Astrocyte (in vitro differentiated cells and primary cell): ENCODE measurements at regions not wholly inside any gene's neighbourhood (a gene's known extent, or its start where the extent isn't known, plus 50 kb on each side); places are given as distances from the start of the nearest gene placed in this dataset.

Source experiments
- DNase-seq: peaks from one replicate; pipeline ENCODE4 v3.0.0-alpha.2; 2010; ENCODE audit warnings: low read depth
- FAIRE-seq: peaks from 2 replicates; lab custom pipeline; 2011; peaks lifted over from hg19 to GRCh38; lab: Jason Lieb, UNC
- H2AFZ ChIP-seq: 2 replicates; pipeline ENCODE4 v1.6.0; 2012; ENCODE audit warnings: low read depth, low read length, inconsistent platforms
- H3K27ac ChIP-seq: 2 replicates; pipeline ENCODE4 v1.5.1; 2011; ENCODE audit warnings: low read depth, low read length, inconsistent platforms
- H3K27me3 ChIP-seq: 2 replicates; pipeline ENCODE4 v1.6.0; 2011; ENCODE audit warnings: low read length, inconsistent platforms; ENCODE audit not compliant: insufficient read depth
- H3K36me3 ChIP-seq: 2 replicates; pipeline ENCODE4 v1.5.1; 2011; ENCODE audit warnings: low read length, inconsistent platforms; ENCODE audit not compliant: insufficient read depth
- H3K4me1 ChIP-seq: 2 replicates; pipeline ENCODE4 v1.5.1; 2011; ENCODE audit warnings: low read length, inconsistent platforms; ENCODE audit not compliant: insufficient read depth
- H3K4me2 ChIP-seq: 2 replicates; pipeline ENCODE4 v1.6.0; 2012; ENCODE audit warnings: low read length, inconsistent platforms
- H3K4me3 ChIP-seq: 2 replicates; pipeline ENCODE4 v1.5.1; 2011; ENCODE audit warnings: low read depth, mild to moderate bottlenecking, low read length, inconsistent platforms; ENCODE audit not compliant: insufficient read depth
- H3K79me2 ChIP-seq: 2 replicates; pipeline ENCODE4 v1.6.0; 2012; ENCODE audit warnings: mild to moderate bottlenecking, low read length, inconsistent platforms; ENCODE audit not compliant: insufficient read depth
- H3K9ac ChIP-seq: 2 replicates; pipeline ENCODE4 v1.6.0; 2012; ENCODE audit warnings: mild to moderate bottlenecking, low read length, inconsistent platforms
- H3K9me3 ChIP-seq: 2 replicates; pipeline ENCODE4 v1.5.1; 2012; ENCODE audit warnings: low read depth, mild to moderate bottlenecking, low read length, inconsistent platforms; ENCODE audit not compliant: insufficient read depth
- H4K20me1 ChIP-seq: 2 replicates; pipeline ENCODE4 v1.6.0; 2012; ENCODE audit warnings: low read length, inconsistent platforms; ENCODE audit not compliant: insufficient read depth
- H3K27ac Mint-ChIP-seq: one replicate; pipeline ENCODE4 v1.8.0; 2021; ENCODE audit warnings: mild to moderate bottlenecking, mixed read lengths; ENCODE audit not compliant: unreplicated experiment
- H3K27me3 Mint-ChIP-seq: one replicate; pipeline ENCODE4 v1.8.0; 2021; ENCODE audit warnings: low read depth, mixed read lengths; ENCODE audit not compliant: unreplicated experiment
- H3K36me3 Mint-ChIP-seq: one replicate; pipeline ENCODE4 v1.8.0; 2021; ENCODE audit warnings: low read depth, mixed read lengths; ENCODE audit not compliant: unreplicated experiment
- H3K4me1 Mint-ChIP-seq: one replicate; pipeline ENCODE4 v1.8.0; 2021; ENCODE audit warnings: low read depth, mixed read lengths; ENCODE audit not compliant: unreplicated experiment
- H3K4me3 Mint-ChIP-seq: one replicate; pipeline ENCODE4 v1.8.0; 2021; ENCODE audit warnings: mild to moderate bottlenecking, moderate library complexity, mixed read lengths; ENCODE audit not compliant: unreplicated experiment
- H3K9me3 Mint-ChIP-seq: one replicate; pipeline ENCODE4 v1.8.0; 2021; ENCODE audit warnings: mild to moderate bottlenecking, mixed read lengths; ENCODE audit not compliant: unreplicated experiment
- EZH2 ChIP-seq: IDR thresholded peaks from 2 replicates; pipeline ENCODE4 v1.6.1; 2012; ENCODE audit warnings: mild to moderate bottlenecking, low read length, inconsistent platforms; ENCODE audit not compliant: insufficient read depth
- TF ChIP-seq, protein P1 (sequence below): IDR thresholded peaks from 2 replicates; pipeline ENCODE4 v1.5.1; 2011; ENCODE audit warnings: low read depth, mild to moderate bottlenecking, inconsistent platforms, low read length, moderate library complexity; ENCODE audit not compliant: insufficient read depth

DNA sequence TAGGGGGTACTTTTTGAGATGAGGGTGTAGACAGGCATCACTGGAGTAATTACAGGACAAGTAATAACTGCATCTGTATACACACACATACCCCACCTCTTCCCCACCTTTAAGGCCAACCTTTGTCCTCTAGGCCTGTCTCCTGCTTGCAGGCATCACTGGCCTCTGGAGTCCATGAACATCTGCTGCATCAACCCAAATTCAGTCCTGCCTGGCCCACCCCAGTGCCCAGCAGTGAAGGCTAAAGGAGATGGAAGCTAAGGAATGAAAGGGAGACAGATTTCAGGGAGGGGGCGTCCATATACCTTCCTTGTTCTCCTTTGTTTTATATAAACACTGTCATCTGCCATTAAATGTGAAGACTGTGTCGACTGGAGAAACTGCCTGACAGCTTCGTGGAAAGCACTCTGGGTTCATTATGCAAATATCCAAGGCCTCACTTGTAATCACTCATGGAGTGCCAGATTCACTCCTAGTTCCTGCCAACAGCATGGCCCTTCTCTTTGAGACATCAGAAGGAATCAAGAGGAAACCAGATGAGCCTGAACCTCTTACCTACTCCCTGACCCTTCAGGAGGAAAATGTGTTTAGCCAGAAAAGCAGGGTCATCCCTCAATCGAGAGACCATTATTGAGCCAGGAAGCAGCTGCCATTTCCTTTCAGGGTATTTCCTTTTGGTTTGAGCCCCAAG is 64.4 kb downstream of the SERPINA3 start:
- H3K4me1 Mint-ChIP-seq, result no peaks in the 10 kb centered on the region
- H3K4me1 ChIP-seq, result peaks cover 7% of the 10 kb centered on the region
- H3K27ac ChIP-seq, result no peak overlapping the region
- no peak for DNase-seq
- no peak overlapping the region for H3K4me3 ChIP-seq
- H3K9me3 Mint-ChIP-seq, result no peaks in the 10 kb centered on the region
- H3K27ac Mint-ChIP-seq, result no peak overlapping the region
- no peak overlapping the region for H3K9ac ChIP-seq
- peaks cover 17% of the 10 kb centered on the region for H3K27me3 Mint-ChIP-seq
- no peaks in the 10 kb centered on the region for H3K36me3 Mint-ChIP-seq
- H3K4me2 ChIP-seq, result no peak overlapping the region
- no peaks in the 10 kb centered on the region for H3K9me3 ChIP-seq
- no peaks in the 10 kb centered on the region for H4K20me1 ChIP-seq
- H3K36me3 ChIP-seq, result no peaks in the 10 kb centered on the region
- no peak for FAIRE-seq
- H3K79me2 ChIP-seq, result no peaks in the 10 kb centered on the region
- no peak overlapping the region for H2AFZ ChIP-seq
- H3K27me3 ChIP-seq, result no peaks in the 10 kb centered on the region
- no peak overlapping the region for H3K4me3 Mint-ChIP-seq
- no peak for TF ChIP-seq EZH2
- TF ChIP-seq, protein P1, sequence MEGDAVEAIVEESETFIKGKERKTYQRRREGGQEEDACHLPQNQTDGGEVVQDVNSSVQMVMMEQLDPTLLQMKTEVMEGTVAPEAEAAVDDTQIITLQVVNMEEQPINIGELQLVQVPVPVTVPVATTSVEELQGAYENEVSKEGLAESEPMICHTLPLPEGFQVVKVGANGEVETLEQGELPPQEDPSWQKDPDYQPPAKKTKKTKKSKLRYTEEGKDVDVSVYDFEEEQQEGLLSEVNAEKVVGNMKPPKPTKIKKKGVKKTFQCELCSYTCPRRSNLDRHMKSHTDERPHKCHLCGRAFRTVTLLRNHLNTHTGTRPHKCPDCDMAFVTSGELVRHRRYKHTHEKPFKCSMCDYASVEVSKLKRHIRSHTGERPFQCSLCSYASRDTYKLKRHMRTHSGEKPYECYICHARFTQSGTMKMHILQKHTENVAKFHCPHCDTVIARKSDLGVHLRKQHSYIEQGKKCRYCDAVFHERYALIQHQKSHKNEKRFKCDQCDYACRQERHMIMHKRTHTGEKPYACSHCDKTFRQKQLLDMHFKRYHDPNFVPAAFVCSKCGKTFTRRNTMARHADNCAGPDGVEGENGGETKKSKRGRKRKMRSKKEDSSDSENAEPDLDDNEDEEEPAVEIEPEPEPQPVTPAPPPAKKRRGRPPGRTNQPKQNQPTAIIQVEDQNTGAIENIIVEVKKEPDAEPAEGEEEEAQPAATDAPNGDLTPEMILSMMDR, result no peak

DNA sequence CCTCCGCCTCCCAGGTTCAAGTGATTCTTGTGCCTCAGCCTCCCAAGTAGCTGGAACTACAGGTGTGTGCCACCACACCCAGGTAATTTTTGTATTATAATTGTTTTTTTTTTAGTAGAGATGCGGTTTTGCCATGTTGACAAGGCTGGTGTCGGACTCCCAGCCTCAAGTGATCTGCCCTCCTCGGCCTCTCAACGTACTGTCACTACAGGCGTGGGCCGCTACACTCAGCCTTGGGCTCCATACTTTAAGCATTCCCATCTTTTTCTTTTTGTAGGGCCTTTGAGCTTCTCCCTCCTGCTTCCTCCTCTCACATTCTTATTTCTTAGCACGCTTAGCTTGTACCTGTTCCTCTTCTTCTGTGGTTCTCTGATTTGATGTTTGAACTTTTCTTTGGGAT is 62.8 kb downstream of the SERPINA3 start:
- TF ChIP-seq EZH2, result no peak
- TF ChIP-seq, protein P1, result no peak

DNA sequence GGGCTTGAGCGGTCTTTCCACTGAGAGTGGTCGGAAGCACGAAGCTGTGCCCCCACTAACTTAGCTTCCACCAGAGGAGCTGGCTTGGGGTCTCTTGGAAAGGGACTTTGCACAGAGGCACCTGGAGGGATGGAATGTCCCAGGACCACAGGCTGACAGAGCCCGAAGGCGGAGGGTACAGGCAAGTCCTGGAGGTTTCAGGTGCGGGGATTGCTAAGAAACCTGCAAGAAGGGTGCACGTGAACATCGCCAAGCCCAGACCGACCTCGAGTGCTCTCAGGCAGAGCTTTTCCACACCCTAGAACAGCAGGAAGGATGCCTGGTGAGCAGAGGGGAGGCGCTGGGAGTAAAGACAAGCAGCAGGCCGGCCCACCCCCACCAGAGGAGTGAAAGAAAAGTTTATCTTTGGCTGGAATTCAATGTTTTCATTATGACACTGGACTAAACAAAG is 61.6 kb downstream of the SERPINA3 start:
- Mint-ChIP-seq H3K27ac (no peak overlapping the region), H3K9me3 (no peaks in the 10 kb centered on the region), H3K27me3 (peaks cover 26% of the 10 kb centered on the region), H3K36me3 (no peaks in the 10 kb centered on the region), H3K4me3 (no peak overlapping the region), H3K4me1 (no peaks in the 10 kb centered on the region)
- Histone ChIP-seq H3K9ac (no peak overlapping the region), H3K27ac (no peak overlapping the region), H3K4me3 (no peak overlapping the region), H3K9me3 (no peaks in the 10 kb centered on the region), H3K4me1 (peaks cover 7% of the 10 kb centered on the region), H2AFZ (no peak overlapping the region), H3K4me2 (peak overlapping the region; percentile 32), H3K27me3 (no peaks in the 10 kb centered on the region), H3K79me2 (no peaks in the 10 kb centered on the region), H3K36me3 (no peaks in the 10 kb centered on the region), H4K20me1 (no peaks in the 10 kb centered on the region)
- TF ChIP-seq EZH2, result no peak
- TF ChIP-seq, protein P1, result no peak
- DNase-seq (peak; percentile 12), FAIRE-seq (no peak)

More for the DNA sequence above, 62.8 kb downstream of the SERPINA3 start:
- Histone ChIP-seq H2AFZ (no peak overlapping the region), H3K9ac (no peak overlapping the region), H3K4me2 (no peak overlapping the region), H3K27ac (no peak overlapping the region), H4K20me1 (no peaks in the 10 kb centered on the region), H3K4me1 (peaks cover 7% of the 10 kb centered on the region), H3K36me3 (no peaks in the 10 kb centered on the region), H3K9me3 (no peaks in the 10 kb centered on the region), H3K4me3 (no peak overlapping the region), H3K27me3 (no peaks in the 10 kb centered on the region), H3K79me2 (no peaks in the 10 kb centered on the region)
- H3K9me3 Mint-ChIP-seq, result no peaks in the 10 kb centered on the region
- FAIRE-seq (no peak), DNase-seq (no peak)
- no peak overlapping the region for H3K4me3 Mint-ChIP-seq
- no peak overlapping the region for H3K27ac Mint-ChIP-seq
- no peaks in the 10 kb centered on the region for H3K4me1 Mint-ChIP-seq
- H3K36me3 Mint-ChIP-seq, result no peaks in the 10 kb centered on the region
- peaks cover 26% of the 10 kb centered on the region for H3K27me3 Mint-ChIP-seq
